ENCODE measurements at regions not wholly inside any gene's neighbourhood (a gene's known extent, or its start where the extent isn't known, plus 50 kb on each side); places are given as distances from the start of the nearest gene placed in this dataset.

DNA sequence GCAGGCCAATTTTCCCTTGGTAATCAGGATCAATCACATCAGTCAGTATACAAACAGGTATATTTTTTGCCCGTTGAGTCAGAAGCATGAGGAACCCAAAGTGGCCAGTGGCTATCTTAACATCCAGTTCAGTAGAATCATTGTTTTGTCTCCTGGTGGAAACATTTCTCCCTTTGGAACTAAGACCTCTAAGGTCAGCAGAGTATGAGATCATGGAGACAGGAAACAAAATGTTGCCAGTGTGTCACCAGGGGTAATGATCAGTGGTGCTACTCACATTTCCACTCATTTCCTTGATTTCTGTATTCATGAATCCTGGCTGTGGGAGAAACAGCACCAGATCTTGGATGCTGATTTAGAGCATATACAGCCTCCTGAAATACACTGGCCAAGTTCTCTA lies 553.0 kb downstream of the CSNK1G3 start:
- Mint-ChIP-seq H3K4me1 (ENCODE audit: low read depth) (no peaks in the 10 kb centered on the region), H3K4me3 (no peak overlapping the region), H3K36me3 (ENCODE audit: low read depth) (no peaks in the 10 kb centered on the region), H3K27ac (no peak overlapping the region), H3K27me3 (no peaks in the 10 kb centered on the region), H3K9me3 (peaks cover 7% of the 10 kb centered on the region)
- intact Hi-C loops (cut with micrococcal nuclease) = no loop called here

DNA sequence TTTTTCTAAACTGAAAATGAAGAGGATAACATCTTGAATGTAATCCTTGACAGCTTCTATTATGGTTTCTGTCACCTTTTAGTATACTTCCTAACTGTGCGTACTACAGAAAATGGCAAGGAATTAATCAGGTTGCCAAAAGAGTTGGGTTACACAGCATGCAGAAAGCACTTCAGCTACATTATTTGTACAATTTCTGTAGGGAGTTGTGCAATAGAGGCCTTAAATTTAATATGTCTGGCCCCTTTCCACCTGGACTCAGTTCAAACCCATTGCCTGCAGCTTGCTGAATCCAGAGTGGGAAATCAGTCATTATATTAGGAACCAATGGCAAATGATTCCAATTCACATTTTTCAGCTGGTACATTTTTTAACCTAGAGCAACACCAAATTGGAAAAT lies 549.7 kb downstream of the CSNK1G3 start:
- H3K27ac Mint-ChIP-seq = no peak overlapping the region
- peaks cover 2% of the 10 kb centered on the region for H3K27me3 Mint-ChIP-seq
- H3K4me1 Mint-ChIP-seq (ENCODE audit: low read depth) = peaks cover 16% of the 10 kb centered on the region
- no peak overlapping the region for H3K4me3 Mint-ChIP-seq
- peaks cover 7% of the 10 kb centered on the region for H3K9me3 Mint-ChIP-seq
- no peaks in the 10 kb centered on the region for H3K36me3 Mint-ChIP-seq (ENCODE audit: low read depth)
- intact Hi-C loops (cut with micrococcal nuclease) = no loop called here

DNA sequence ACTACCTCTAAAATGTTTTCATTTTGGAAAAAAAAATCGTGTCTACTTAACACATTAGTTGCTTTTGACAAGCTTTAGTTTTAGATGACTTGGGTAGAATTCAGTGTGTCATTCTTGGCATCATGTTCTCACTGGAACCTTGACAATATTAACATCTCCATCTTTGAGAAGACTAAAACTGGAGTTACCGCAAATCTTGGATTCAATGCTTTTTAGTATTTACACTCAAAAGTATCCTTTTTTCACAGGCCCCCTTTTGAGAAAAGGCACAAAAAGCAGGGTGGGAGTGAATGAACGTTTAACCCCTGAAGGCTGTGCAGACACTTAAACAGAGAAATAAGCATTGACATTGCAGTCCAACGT lies 549.1 kb downstream of the CSNK1G3 start:
- H3K27me3 Mint-ChIP-seq = peaks cover 7% of the 10 kb centered on the region
- H3K9me3 Mint-ChIP-seq = peaks cover 7% of the 10 kb centered on the region
- H3K4me1 Mint-ChIP-seq (ENCODE audit: low read depth) = peaks cover 20% of the 10 kb centered on the region
- no peak overlapping the region for H3K27ac Mint-ChIP-seq
- H3K36me3 Mint-ChIP-seq (ENCODE audit: low read depth) = no peaks in the 10 kb centered on the region
- intact Hi-C loops (cut with micrococcal nuclease) = no loop called here
- H3K4me3 Mint-ChIP-seq = no peak overlapping the region

DNA sequence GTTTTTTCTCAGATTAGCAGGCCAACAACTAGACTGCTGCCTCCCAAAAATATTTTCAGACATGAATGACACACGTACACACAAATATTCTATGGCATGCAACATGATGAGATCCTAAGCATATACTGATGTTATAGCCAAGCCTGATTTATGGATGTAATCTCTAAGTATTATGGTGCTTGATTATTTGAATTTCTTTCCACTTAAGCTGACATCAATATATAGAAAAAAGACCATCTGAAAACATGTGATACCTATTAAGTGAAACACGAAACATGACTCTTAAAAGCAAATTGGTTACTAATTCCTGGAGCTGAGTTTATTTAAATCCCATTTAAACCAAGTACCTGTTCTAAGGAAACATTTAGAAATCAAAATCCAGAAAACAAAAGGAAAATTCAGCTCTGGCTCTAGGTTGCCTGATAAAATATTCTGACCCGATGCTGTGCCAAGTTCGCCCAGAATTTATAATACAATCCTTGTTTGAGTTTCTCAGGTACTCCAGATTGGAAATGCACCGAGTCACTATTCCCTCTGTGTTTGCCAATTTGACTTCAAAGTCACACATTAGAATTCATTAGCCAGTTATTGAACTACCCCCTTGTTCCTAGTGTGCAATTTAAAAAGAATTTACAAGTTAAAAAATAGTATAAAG lies 548.6 kb downstream of the CSNK1G3 start:
- Mint-ChIP-seq H3K4me3 (no peak overlapping the region), H3K36me3 (ENCODE audit: low read depth) (no peaks in the 10 kb centered on the region), H3K27ac (no peak overlapping the region), H3K27me3 (peaks cover 8% of the 10 kb centered on the region), H3K9me3 (peaks cover 7% of the 10 kb centered on the region), H3K4me1 (ENCODE audit: low read depth) (peaks cover 20% of the 10 kb centered on the region)
- intact Hi-C loops (cut with micrococcal nuclease) = no loop called here

DNA sequence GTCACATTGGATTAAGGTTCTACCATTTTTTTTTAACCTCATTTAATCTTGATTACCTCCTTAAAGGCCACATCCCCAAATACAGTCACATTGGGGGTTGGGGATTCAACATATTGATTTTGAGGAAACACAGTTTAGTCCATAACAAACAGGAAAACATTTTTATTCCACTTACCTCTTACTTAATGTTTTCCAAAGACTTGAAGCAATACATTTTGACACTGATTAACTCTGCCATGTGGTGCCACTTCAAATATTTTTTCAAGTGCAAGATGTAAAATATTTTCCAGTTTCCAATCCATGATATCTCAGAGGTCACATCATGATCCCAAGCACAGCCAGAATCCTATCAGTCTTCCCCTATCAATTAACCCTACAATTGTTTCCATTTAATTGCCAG lies 548.0 kb downstream of the CSNK1G3 start:
- H3K27me3 Mint-ChIP-seq = peaks cover 8% of the 10 kb centered on the region
- H3K36me3 Mint-ChIP-seq (ENCODE audit: low read depth) = no peaks in the 10 kb centered on the region
- H3K4me3 Mint-ChIP-seq = no peak overlapping the region
- H3K9me3 Mint-ChIP-seq = peaks cover 4% of the 10 kb centered on the region
- no peak overlapping the region for H3K27ac Mint-ChIP-seq
- intact Hi-C loops (cut with micrococcal nuclease) = no loop called here
- peaks cover 20% of the 10 kb centered on the region for H3K4me1 Mint-ChIP-seq (ENCODE audit: low read depth)

DNA sequence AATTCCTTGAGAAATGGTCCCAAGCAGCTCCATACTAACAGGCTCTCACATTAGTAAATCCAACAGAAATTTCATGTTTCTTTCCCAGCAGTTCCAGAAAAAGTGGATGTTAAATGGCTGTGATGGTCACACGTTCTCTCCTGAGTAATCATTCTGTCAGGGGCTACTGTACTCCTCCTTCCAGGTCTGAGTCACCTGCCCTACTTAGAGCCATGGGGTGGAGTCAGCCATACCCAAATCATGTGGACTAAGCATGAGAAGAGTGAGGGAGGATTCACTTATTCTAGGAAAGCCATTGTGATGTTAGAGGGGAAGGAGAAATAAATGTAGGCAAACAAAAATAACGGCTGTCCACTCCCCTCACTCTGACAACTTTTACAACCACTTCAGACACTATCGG lies 547.2 kb downstream of the CSNK1G3 start:
- no peak overlapping the region for H3K4me3 Mint-ChIP-seq
- H3K27ac Mint-ChIP-seq = no peak overlapping the region
- no peaks in the 10 kb centered on the region for H3K9me3 Mint-ChIP-seq
- H3K4me1 Mint-ChIP-seq (ENCODE audit: low read depth) = peaks cover 20% of the 10 kb centered on the region
- H3K36me3 Mint-ChIP-seq (ENCODE audit: low read depth) = no peaks in the 10 kb centered on the region
- H3K27me3 Mint-ChIP-seq = peaks cover 8% of the 10 kb centered on the region
- intact Hi-C loops (cut with micrococcal nuclease) = no loop called here

DNA sequence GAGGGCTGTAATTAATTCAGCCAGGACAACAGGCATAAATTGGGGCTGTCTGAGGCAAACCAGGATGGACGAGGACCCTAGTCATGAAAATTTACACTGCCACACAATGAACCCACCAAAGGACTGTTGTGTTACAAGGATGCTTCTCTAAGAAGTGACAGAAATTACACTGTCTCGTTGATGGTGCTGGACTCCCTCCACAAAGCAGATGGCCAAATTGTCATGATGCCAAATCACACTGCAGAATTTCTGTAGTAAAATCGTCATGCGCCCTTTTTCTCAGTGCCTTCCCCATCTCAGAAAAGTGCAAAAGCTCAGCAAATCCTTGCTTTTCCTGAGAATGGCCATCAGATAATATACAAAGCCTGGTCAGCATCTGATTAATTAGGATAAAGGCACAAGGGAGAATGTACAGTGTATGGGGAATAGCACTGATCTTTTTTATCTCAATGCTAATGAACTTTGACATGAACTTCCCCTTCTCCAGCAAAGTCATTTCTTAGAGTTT lies 545.8 kb downstream of the CSNK1G3 start:
- peaks cover 20% of the 10 kb centered on the region for H3K4me1 Mint-ChIP-seq (ENCODE audit: low read depth)
- H3K9me3 Mint-ChIP-seq = no peaks in the 10 kb centered on the region
- intact Hi-C loops (cut with micrococcal nuclease) = no loop called here

DNA sequence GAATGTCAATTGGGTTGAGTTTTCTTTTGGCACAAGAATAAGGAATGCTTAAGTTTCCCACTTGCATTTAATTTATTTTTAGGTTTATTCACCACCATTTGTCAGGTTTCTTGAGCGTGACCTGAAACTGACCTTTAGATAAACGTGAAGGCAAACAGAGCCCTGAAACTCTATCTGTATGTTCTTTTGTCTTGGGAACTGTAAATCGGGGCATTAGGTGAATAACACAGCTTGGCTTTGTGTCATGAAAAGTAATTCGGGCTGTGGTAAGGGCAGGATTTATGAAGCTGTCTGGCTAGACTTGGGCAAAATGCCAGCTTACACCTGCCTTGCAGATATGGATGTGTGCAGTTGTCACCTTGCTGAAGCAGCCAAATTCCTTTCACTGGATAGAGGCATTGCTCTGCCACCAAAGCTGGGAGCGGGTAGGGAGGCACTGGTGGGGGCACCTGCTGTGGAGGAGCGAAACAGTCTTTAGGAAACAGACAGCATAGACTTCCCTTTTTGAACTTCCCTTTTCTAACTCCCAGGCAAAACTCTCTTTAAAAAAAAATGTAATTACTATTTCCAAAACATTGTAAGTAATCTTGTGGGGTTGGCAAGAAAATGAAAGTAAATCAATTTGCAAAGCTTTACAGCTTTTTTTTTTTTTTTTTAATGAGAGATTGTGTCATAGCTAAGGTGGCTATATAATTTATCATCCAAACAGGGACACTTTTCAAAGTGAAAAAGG lies 545.2 kb downstream of the CSNK1G3 start:
- Mint-ChIP-seq H3K4me3 (peak overlapping the region; percentile 50), H3K27me3 (peaks cover 8% of the 10 kb centered on the region), H3K27ac (peak overlapping the region; percentile 71)

More for the DNA sequence above, 545.8 kb downstream of the CSNK1G3 start:
- Mint-ChIP-seq H3K27ac (peak overlapping the region; percentile 71), H3K27me3 (peaks cover 8% of the 10 kb centered on the region), H3K36me3 (ENCODE audit: low read depth) (no peaks in the 10 kb centered on the region), H3K4me3 (peak overlapping the region; percentile 50)

DNA sequence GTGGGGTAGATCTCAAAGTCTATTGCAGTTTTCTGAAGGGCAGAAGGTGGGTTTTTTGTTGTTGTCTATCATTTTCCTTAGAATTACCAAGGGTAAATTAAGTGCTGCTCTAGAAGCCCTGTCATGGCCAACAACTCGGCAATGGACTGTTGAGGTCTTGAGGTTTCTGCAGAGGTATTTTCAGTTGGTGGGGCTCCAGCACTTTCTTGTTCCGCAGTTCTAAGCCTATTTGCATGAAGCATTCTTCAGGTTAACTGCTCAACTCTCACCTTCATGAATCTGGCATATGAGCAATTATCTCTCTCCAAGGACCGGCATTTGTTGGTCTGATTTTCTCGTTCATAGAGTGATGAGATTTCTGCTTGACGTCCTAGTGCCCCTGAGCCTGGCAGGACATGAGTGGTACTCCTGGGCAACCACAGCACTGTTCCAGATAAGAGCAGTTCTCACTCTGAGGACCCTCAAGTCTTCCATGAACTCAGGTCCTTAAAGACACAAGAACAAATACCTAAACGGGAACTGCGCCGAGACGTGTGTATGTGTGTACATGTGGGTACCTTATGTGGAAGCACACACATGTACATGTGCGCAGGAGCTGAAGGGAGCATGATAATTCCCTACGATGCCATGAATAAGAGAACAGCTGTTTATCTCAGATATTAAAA lies 544.5 kb downstream of the CSNK1G3 start:
- H3K27me3 Mint-ChIP-seq = peaks cover 8% of the 10 kb centered on the region
- no peaks in the 10 kb centered on the region for H3K9me3 Mint-ChIP-seq
- no peak overlapping the region for H3K4me3 Mint-ChIP-seq
- H3K4me1 Mint-ChIP-seq (ENCODE audit: low read depth) = peaks cover 20% of the 10 kb centered on the region
- intact Hi-C loops (cut with micrococcal nuclease) = no loop called here
- H3K36me3 Mint-ChIP-seq (ENCODE audit: low read depth) = no peaks in the 10 kb centered on the region
- H3K27ac Mint-ChIP-seq = no peak overlapping the region

More for the DNA sequence above, 545.2 kb downstream of the CSNK1G3 start:
- intact Hi-C loops (cut with micrococcal nuclease) = no loop called here
- no peaks in the 10 kb centered on the region for H3K9me3 Mint-ChIP-seq
- H3K4me1 Mint-ChIP-seq (ENCODE audit: low read depth) = peaks cover 20% of the 10 kb centered on the region
- no peaks in the 10 kb centered on the region for H3K36me3 Mint-ChIP-seq (ENCODE audit: low read depth)

DNA sequence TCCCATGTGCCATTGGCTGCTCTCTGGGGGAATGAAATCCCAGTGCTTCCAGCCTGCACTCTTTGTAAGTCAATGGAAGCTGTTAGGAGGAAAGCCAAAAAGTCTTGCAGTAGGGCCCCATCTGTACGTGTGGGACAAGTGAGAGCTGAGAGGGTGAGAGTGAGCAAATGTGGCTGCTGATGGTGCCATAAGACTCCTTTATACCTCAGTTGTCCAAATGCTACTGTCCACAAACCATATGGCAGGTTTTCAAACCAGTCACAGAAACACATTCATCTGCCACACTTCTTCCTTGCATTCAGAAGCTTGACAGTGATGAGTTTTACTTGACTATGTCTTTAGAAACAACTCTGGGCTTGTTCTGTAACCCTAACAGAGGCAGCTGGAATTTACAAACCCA lies 543.8 kb downstream of the CSNK1G3 start:
- Mint-ChIP-seq H3K27me3 (peaks cover 8% of the 10 kb centered on the region), H3K9me3 (no peaks in the 10 kb centered on the region), H3K27ac (no peak overlapping the region), H3K36me3 (ENCODE audit: low read depth) (no peaks in the 10 kb centered on the region), H3K4me3 (no peak overlapping the region), H3K4me1 (ENCODE audit: low read depth) (peaks cover 20% of the 10 kb centered on the region)
- intact Hi-C loops (cut with micrococcal nuclease) = no loop called here

DNA sequence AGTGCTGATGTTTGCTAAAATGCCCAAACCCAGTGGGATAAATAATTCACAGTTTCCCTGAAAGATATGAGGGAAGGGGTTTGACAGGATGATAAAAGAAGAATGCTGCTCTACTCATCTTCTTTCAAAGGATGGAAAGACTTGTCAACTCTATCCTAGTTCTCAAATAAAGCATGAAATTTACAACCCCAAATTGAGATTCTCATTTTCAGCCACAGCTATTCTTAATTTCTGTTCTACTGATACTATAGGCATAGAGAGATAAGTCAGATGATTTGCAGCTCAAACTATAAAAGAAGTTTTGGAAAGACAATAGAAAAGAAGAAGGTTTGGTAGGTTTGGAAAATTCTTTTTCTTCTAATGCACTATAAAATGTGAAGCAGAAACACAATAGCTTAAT lies 542.6 kb downstream of the CSNK1G3 start:
- Mint-ChIP-seq H3K9me3 (no peaks in the 10 kb centered on the region), H3K4me1 (ENCODE audit: low read depth) (peaks cover 20% of the 10 kb centered on the region), H3K27me3 (peaks cover 8% of the 10 kb centered on the region), H3K27ac (no peak overlapping the region), H3K4me3 (no peak overlapping the region), H3K36me3 (ENCODE audit: low read depth) (no peaks in the 10 kb centered on the region)
- intact Hi-C loops (cut with micrococcal nuclease) = no loop called here

DNA sequence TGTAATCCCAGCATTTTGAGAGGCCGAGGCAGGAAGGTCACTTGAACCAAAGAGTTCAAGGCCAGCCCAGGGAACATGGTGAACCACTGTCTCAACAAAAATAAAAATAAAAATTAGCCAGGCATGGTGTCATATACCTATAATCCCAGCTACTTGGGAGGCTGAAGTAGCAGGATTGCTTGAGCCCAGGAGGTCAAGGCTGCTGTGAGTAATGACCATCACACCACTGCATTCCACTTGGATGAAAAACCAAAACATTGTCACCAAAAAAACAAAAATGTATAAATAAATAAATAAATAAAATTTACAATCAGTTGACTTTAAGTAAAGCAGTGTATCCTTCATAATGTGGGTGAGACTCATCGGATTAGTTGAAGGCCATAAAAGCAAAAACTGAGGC lies 541.4 kb downstream of the CSNK1G3 start:
- peaks cover 17% of the 10 kb centered on the region for H3K4me1 Mint-ChIP-seq (ENCODE audit: low read depth)
- no peaks in the 10 kb centered on the region for H3K36me3 Mint-ChIP-seq (ENCODE audit: low read depth)
- intact Hi-C loops (cut with micrococcal nuclease) = no loop called here
- no peaks in the 10 kb centered on the region for H3K9me3 Mint-ChIP-seq
- peaks cover 8% of the 10 kb centered on the region for H3K27me3 Mint-ChIP-seq
- H3K27ac Mint-ChIP-seq = no peak overlapping the region
- H3K4me3 Mint-ChIP-seq = no peak overlapping the region

DNA sequence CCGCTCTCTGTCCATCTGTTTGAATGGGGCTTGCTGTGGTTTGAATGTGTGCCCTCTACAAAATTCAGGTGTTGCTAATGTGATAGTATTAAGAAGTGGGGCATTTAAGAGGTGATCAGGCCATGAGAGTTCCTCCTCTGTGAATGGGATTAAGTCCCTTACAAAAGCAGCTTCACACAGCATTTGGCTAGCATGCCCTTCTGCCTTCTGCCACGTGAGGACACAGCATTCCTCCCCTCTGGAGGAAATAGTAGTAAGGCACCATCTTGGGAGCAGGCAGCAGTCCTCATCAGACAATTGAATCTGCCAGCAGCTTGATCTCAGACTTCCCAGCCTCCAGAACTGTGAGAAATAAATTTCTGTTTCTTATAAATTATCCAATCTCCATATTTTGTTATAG lies 540.2 kb downstream of the CSNK1G3 start:
- no peaks in the 10 kb centered on the region for H3K36me3 Mint-ChIP-seq (ENCODE audit: low read depth)
- no peaks in the 10 kb centered on the region for H3K9me3 Mint-ChIP-seq
- H3K27me3 Mint-ChIP-seq = peaks cover 7% of the 10 kb centered on the region
- H3K4me3 Mint-ChIP-seq = no peak overlapping the region
- H3K4me1 Mint-ChIP-seq (ENCODE audit: low read depth) = peaks cover 8% of the 10 kb centered on the region
- H3K27ac Mint-ChIP-seq = no peak overlapping the region
- intact Hi-C loops (cut with micrococcal nuclease) = no loop called here

DNA sequence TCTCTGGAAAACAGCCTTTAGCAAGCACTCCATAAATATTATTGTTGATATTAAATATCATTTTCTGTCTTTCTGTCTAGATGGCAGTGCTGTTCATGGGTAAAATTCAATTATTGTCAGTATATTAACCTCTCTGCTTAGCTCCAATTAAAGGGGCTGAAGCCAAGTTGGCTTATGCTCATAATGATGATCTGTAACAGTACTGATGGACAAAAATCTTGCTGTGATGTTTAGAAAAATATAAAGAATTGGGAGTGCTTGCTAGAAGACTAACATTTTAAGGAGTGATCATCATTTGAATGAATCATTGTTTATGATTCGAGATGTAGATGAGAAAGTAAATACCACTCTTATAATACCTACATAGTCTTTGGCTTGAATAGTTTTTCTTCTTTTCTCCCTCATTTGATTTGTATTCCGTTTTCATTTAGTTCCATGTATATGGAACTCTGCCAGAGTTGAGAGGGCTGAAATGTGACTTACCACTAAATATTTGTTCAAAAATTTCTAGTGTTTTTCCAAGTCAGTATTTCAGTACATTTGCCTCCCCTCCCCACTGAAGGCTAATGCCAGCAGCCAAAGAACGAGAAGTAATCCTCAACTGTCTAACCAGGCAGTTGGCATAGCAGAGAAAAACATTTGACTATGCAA lies 538.3 kb downstream of the CSNK1G3 start:
- H3K36me3 Mint-ChIP-seq (ENCODE audit: low read depth) = no peaks in the 10 kb centered on the region

More for the DNA sequence above, 538.3 kb downstream of the CSNK1G3 start:
- no peak overlapping the region for H3K27ac Mint-ChIP-seq
- no peaks in the 10 kb centered on the region for H3K4me1 Mint-ChIP-seq (ENCODE audit: low read depth)
- intact Hi-C loops (cut with micrococcal nuclease) = no loop called here
- no peak overlapping the region for H3K4me3 Mint-ChIP-seq
- no peaks in the 10 kb centered on the region for H3K27me3 Mint-ChIP-seq
- no peaks in the 10 kb centered on the region for H3K9me3 Mint-ChIP-seq
